ENCODE measurements at regions not wholly inside any gene's neighbourhood (a gene's known extent, or its start where the extent isn't known, plus 50 kb on each side); places are given as distances from the start of the nearest gene placed in this dataset.

- no peak for TF ChIP-seq CTCF (IDR thresholded peaks at IDR 0.05)
- no peak for TF ChIP-seq POLR2A (IDR thresholded peaks at IDR 0.05)
Measured at GRCh38 chr10:123488436-123488835, 177.7 kb upstream of the GPR26 start.

All from esophagus squamous epithelium (tissue), 4 donors.